IMR-90 (cell line): ENCODE measurements at regions not wholly inside any gene's neighbourhood (a gene's known extent, or its start where the extent isn't known, plus 50 kb on each side); places are given as distances from the start of the nearest gene placed in this dataset.
A peak's percentile ranks its signal among the peaks of the same experiment; 100 is the strongest.

ENCODE experiments used
- ATAC-seq: fragments of 200-7000 bp; cut with Tn5 transposase; 2 replicates; pipeline ENCODE4 v1.9.1; 2020; ENCODE audit warnings: low read depth, mild to moderate bottlenecking, moderate library complexity
- BruUV-seq: library from RNA; stranded (reverse); fragments of 400-500 nt; replicated peaks from 2 replicates; lab custom pipeline; 2021; lab: Mats Ljungman, UMichigan
- CTCF ChIA-PET: fragments of 300-600 bp; formaldehyde crosslinking; extraction: SDS; loops from one replicate; lab custom pipeline; 2021; ENCODE audit warnings: antibody characterized with exemption; lab: Yijun Ruan, JAX
- POLR2A ChIA-PET: fragments of 300-600 bp; sonication (Branson Sonifier 250); formaldehyde crosslinking; loops from one replicate; lab custom pipeline; 2022; ENCODE audit warnings: antibody characterized with exemption; ENCODE audit not compliant: unreplicated experiment; lab: Charles Lee
- DNase-seq: peaks from one replicate; pipeline ENCODE4 v3.0.0; 2013
- H2AFZ ChIP-seq: replicated peaks from 2 replicates; pipeline ENCODE3; 2013; ENCODE audit warnings: low read length, mild to moderate bottlenecking; ENCODE audit not compliant: poor library complexity
- H2AK5ac ChIP-seq: 2 replicates; pipeline ENCODE4 v1.6.1; 2013; ENCODE audit warnings: low read depth, low read length, inconsistent platforms
- H2AK9ac ChIP-seq: replicated peaks from 2 replicates; pipeline ENCODE3; 2013; ENCODE audit warnings: mild to moderate bottlenecking, low read depth, low read length, moderate library complexity; ENCODE audit not compliant: poor library complexity
- H2BK120ac ChIP-seq: 2 replicates; pipeline ENCODE4 v1.6.1; 2013; ENCODE audit warnings: low read depth, low read length, inconsistent platforms
- H2BK15ac ChIP-seq: 3 replicates; pipeline ENCODE4 v1.6.1; 2013; ENCODE audit warnings: low read depth, low read length, inconsistent platforms
- H2BK20ac ChIP-seq: 2 replicates; pipeline ENCODE4 v1.6.1; 2013; ENCODE audit warnings: low read depth, mild to moderate bottlenecking, inconsistent platforms, low read length, moderate library complexity
- H2BK5ac ChIP-seq: 2 replicates; pipeline ENCODE4 v1.6.1; 2013; ENCODE audit warnings: mild to moderate bottlenecking, low read depth, low read length, inconsistent platforms; ENCODE audit not compliant: poor library complexity, severe bottlenecking
- H3K14ac ChIP-seq: replicated peaks from 2 replicates; pipeline ENCODE4 v1.6.1; 2013; ENCODE audit warnings: low read depth, low read length, inconsistent platforms
- H3K18ac ChIP-seq: 2 replicates; pipeline ENCODE4 v1.6.1; 2013; ENCODE audit warnings: low read depth, low read length, control low read depth
- H3K23ac ChIP-seq: 2 replicates; pipeline ENCODE4 v1.6.1; 2013; ENCODE audit warnings: low read depth, low read length, inconsistent platforms
- H3K27ac ChIP-seq: 2 replicates; pipeline ENCODE4 v1.5.1; 2013; ENCODE audit warnings: mild to moderate bottlenecking, control low read depth, low read length; ENCODE audit not compliant: insufficient read depth
- H3K27me3 ChIP-seq: 2 replicates; pipeline ENCODE4 v1.6.1; 2013; ENCODE audit warnings: low read length; ENCODE audit not compliant: control insufficient read depth, insufficient read depth
- H3K36me3 ChIP-seq: 2 replicates; pipeline ENCODE4 v1.6.1; 2013; ENCODE audit warnings: low read length, mixed read lengths; ENCODE audit not compliant: control insufficient read depth, insufficient read depth
- H3K4ac ChIP-seq: 2 replicates; pipeline ENCODE4 v1.6.1; 2013; ENCODE audit warnings: low read depth, low read length, inconsistent platforms
- H3K4me1 ChIP-seq: 2 replicates; pipeline ENCODE4 v1.6.1; 2013; ENCODE audit warnings: low read length, mixed read lengths; ENCODE audit not compliant: control insufficient read depth, insufficient read depth
- H3K4me2 ChIP-seq: 2 replicates; pipeline ENCODE4 v1.6.1; 2013; ENCODE audit warnings: low read depth, mild to moderate bottlenecking, control low read depth, low read length, moderate library complexity
- H3K4me3 ChIP-seq: 2 replicates; pipeline ENCODE4 v1.5.1; 2013; ENCODE audit warnings: low read depth, mild to moderate bottlenecking, control low read depth, low read length, moderate library complexity; ENCODE audit not compliant: insufficient read depth
- H3K56ac ChIP-seq: 2 replicates; pipeline ENCODE4 v1.6.1; 2013; ENCODE audit warnings: low read length, inconsistent platforms; ENCODE audit not compliant: insufficient read depth; ENCODE audit errors: extremely low read depth
- H3K79me1 ChIP-seq, 2 experiments: 2 replicates each; pipeline ENCODE4 v1.6.1; 2013; ENCODE audit warnings: low read length in 2 of 2, inconsistent platforms in 1 of 2, low read depth in 1 of 2
- H3K9ac ChIP-seq: 2 replicates; pipeline ENCODE4 v1.6.1; 2013; ENCODE audit warnings: low read depth, low read length, control low read depth
- H3K9me1 ChIP-seq: 2 replicates; pipeline ENCODE4 v1.6.1; 2013; ENCODE audit warnings: low read length, inconsistent platforms; ENCODE audit not compliant: insufficient read depth
- H3K9me3 ChIP-seq: 2 replicates; pipeline ENCODE4 v1.6.1; 2013; ENCODE audit warnings: low read length; ENCODE audit not compliant: control insufficient read depth, insufficient read depth
- H4K20me1 ChIP-seq: 2 replicates; pipeline ENCODE4 v1.6.1; 2013; ENCODE audit warnings: low read length, inconsistent platforms; ENCODE audit not compliant: insufficient read depth
- H4K5ac ChIP-seq: 2 replicates; pipeline ENCODE4 v1.6.1; 2013; ENCODE audit warnings: mild to moderate bottlenecking, low read depth, low read length, control low read depth
- H4K8ac ChIP-seq, 2 experiments: 2 replicates each; pipeline ENCODE4 v1.6.1; 2013; ENCODE audit warnings: low read depth in 2 of 2, low read length in 2 of 2, control low read depth in 1 of 2, inconsistent platforms in 1 of 2
- H4K91ac ChIP-seq: 2 replicates; pipeline ENCODE4 v1.6.1; 2013; ENCODE audit warnings: low read depth, low read length, inconsistent platforms; ENCODE audit not compliant: insufficient read depth
- MAFK ChIP-seq: IDR thresholded peaks from 2 replicates; pipeline ENCODE4 v1.6.1; 2012; ENCODE audit warnings: low read depth, low read length, improper control_type of control experiment
- POLR2A ChIP-seq: IDR thresholded peaks from 2 replicates; pipeline ENCODE4 v1.6.1; 2012; ENCODE audit warnings: mild to moderate bottlenecking, low read depth, low read length
- dilution Hi-C: fragments of 300-500 bp; cut with HindIII; formaldehyde crosslinking; loops from one replicate; pipeline ENCODE4 v1.14.3; 2018; ENCODE audit warnings: low sequenced_read_pairs; ENCODE audit not compliant: unreplicated experiment
- in situ Hi-C: fragments of 300-500 bp; cut with MboI; formaldehyde crosslinking; loops from 3 replicates; pipeline ENCODE4 v1.14.3; 2019; ENCODE audit warnings: low sequenced_read_pairs, inconsistent platforms, mixed read lengths
- intact Hi-C: fragments of 100-400 bp; cut with micrococcal nuclease; formaldehyde crosslinking; loops from 2 replicates; pipeline ENCODE4 v1.10.0; 2022

DNA sequence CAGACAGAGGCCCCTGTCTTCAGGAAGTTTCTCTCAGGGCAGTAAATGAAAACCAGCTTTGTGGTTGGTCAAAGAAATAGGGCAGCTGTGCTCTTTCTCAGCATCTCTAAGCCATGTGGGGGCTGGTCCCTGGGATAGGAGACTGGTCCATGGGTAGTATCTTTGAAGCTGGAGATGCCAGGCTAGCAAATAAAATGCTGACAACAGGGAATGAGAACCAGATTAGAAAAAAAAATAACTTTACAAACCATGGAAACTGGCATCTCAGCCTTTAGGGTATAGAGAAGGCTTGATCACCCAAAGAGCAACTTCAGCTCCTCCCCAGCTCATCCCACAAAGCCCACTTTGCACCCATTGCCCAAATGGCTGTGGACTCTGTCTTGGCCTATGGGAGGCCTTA is 138.1 kb downstream of the TTC32 start:
- H3K27me3 ChIP-seq: no peaks in the 10 kb centered on the region
- no peak overlapping the region for H3K56ac ChIP-seq
- no peak overlapping the region; the same call in 1 of the 2 replicates for H3K14ac ChIP-seq
- H4K8ac ChIP-seq: no peak overlapping the region
- POLR2A ChIA-PET: no interaction called here
- H2AFZ ChIP-seq: no peak overlapping the region
- H3K23ac ChIP-seq: no peak overlapping the region
- H4K5ac ChIP-seq: no peak overlapping the region
- no peaks in the 10 kb centered on the region for H4K20me1 ChIP-seq
- no TSS peak for BruUV-seq
- ATAC-seq (no peak), DNase-seq (no peak)
- H3K4me2 ChIP-seq: no peak overlapping the region
- H3K9ac ChIP-seq: no peak overlapping the region
- H2BK5ac ChIP-seq: no peak overlapping the region
- H3K79me1 ChIP-seq: no peaks in the 10 kb centered on the region
- H3K4me3 ChIP-seq: no peak overlapping the region
- peaks cover 3% of the 10 kb centered on the region; the same call in 1 of the 2 replicates for H3K9me1 ChIP-seq
- no peak overlapping the region for H2BK15ac ChIP-seq
- no peaks in the 10 kb centered on the region for H3K9me3 ChIP-seq
- no peak overlapping the region for H2AK9ac ChIP-seq
- CTCF ChIA-PET: interaction anchor here (0.6 kb wide), 1 partner anchor 38 kb away, joined by 3 read pairs; no protein-coding TSS in a partner anchor
- 0 out of 2 replicates have a peak overlapping the region, but pooled peaks have one; percentile 4 for H4K91ac ChIP-seq
- no peak overlapping the region for H3K27ac ChIP-seq
- no peak overlapping the region for H2BK120ac ChIP-seq
- H2AK5ac ChIP-seq: peak overlapping the region; percentile 37; the same call in 1 of the 2 replicates
- H3K4me1 ChIP-seq: peaks cover 12% of the 10 kb centered on the region
- TF ChIP-seq MAFK: peak; percentile 48
- no peak for TF ChIP-seq POLR2A
- H3K18ac ChIP-seq: peak overlapping the region; percentile 25; the same call in 1 of the 2 replicates
- H2BK20ac ChIP-seq: no peak overlapping the region
- intact Hi-C loops: no loop called here
- H3K4ac ChIP-seq: no peak overlapping the region
- in situ Hi-C loops: no loop called here
- H3K36me3 ChIP-seq: no peaks in the 10 kb centered on the region
- dilution Hi-C loops: no loop called here
